Pancreas (tissue), 10 donors: ENCODE measurements at regions not wholly inside any gene's neighbourhood (a gene's known extent, or its start where the extent isn't known, plus 50 kb on each side); places are given as distances from the start of the nearest gene placed in this dataset.

Source experiments
- ATAC-seq, 4 donors: fragments of 200-7000 bp; cut with Tn5 transposase; one replicate each; pipeline versions ENCODE4 v1.8.0 to v1.9.1; 2020; ENCODE audit warnings: mild to moderate bottlenecking in 4 of 4, moderate library complexity in 4 of 4
- DNase-seq, 6 donors: peaks; one replicate each; pipeline ENCODE4 v3.0.0-alpha.2; 2020
- FAIRE-seq: peaks from 2 replicates; lab custom pipeline; 2012; peaks lifted over from hg19 to GRCh38; lab: Jason Lieb, UNC
- H3K27ac ChIP-seq, 4 donors: fragments of 200-600 bp; sonication (generic); 1 replicate in 3 of 4; 2 replicates in 1 of 4; pipeline versions ENCODE4 v1.5.0 to v1.8.0; 2020
- H3K27me3 ChIP-seq, 4 donors: fragments of 200-600 bp; one replicate each; pipeline ENCODE4 v1.8.0; 2021
- H3K36me3 ChIP-seq, 3 donors: fragments of 200-600 bp; sonication (generic) in 1 of 3; one replicate each; pipeline versions ENCODE4 v1.5.0 to v1.8.0; 2020 to 2021
- H3K4me1 ChIP-seq, 3 donors: fragments of 200-600 bp; one replicate each; pipeline ENCODE4 v1.8.0; 2021
- H3K4me3 ChIP-seq, 4 donors: fragments of 200-600 bp; sonication (generic) in 2 of 4; one replicate each; pipeline versions ENCODE4 v1.5.0 to v1.8.0; 2020 to 2021
- H3K9me3 ChIP-seq, 4 donors: fragments of 200-600 bp; one replicate each; pipeline ENCODE4 v1.8.0; 2021
- WGBS, 2 donors: extraction: QIAGEN DNeasy Blood & Tissue Kit; methylation state at CpG; one replicate each; pipeline ENCODE4 v1.1.7; 2013; 5-methylcytosine and 5-hydroxymethylcytosine counted together
- intact Hi-C, 3 donors: fragments of 100-400 bp; cut with DNase I; formaldehyde crosslinking; loops; one replicate each; pipeline versions ENCODE4 v1.11.1 to v1.14.2; 2022
- TF ChIP-seq, protein P1 (sequence below), 4 donors: fragments of 200-600 bp; sonication (generic) in 3 of 4; IDR thresholded peaks; one replicate each; pipeline versions ENCODE4 v1.5.0 to v1.8.0; 2021; ENCODE audit warnings: antibody characterized with exemption in 4 of 4
- donor health status: healthy with polysubstance abuse.
- donor health status: DM: no; HTN: no; CAD: no; lungs with moderate emphysema.
- donor health status: DM: no; HTN: no; CAD: no.
- donor health status: control.
- donor health status: control.
- donor health status: Bipolar disorder and iron deficiency.
- donor health status: DM: yes; HTN: yes; CAD: no.
- donor health status: DM: no; HTN: no; CAD: no.
- donor health status: DM: no; HTN: no; CAD: no.
- donor health status: DM: yes; HTN: yes; CAD: no.

DNA sequence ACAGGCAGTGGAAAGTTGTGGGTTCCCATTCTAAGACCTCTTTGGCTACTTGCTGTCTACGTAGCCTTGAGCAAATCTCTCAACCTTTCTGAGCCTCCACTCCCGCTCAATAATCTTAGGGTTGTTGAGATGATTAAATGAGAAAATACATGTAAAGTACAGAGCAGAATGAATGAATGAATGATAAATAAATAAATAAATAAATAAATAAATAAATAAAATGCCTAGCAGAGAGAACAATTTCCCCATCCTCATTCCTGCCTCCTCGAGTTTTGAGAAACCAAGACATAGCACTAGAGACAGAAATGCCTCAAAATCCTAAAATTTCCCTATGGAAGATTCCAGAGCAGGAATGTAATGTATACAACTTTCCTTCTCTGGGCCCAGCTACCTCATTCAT lies 128.3 kb upstream of the RAD23B start:
- H3K4me1 ChIP-seq, result no peaks in the 10 kb centered on the region
- no peak for ATAC-seq
- TF ChIP-seq, protein P1, sequence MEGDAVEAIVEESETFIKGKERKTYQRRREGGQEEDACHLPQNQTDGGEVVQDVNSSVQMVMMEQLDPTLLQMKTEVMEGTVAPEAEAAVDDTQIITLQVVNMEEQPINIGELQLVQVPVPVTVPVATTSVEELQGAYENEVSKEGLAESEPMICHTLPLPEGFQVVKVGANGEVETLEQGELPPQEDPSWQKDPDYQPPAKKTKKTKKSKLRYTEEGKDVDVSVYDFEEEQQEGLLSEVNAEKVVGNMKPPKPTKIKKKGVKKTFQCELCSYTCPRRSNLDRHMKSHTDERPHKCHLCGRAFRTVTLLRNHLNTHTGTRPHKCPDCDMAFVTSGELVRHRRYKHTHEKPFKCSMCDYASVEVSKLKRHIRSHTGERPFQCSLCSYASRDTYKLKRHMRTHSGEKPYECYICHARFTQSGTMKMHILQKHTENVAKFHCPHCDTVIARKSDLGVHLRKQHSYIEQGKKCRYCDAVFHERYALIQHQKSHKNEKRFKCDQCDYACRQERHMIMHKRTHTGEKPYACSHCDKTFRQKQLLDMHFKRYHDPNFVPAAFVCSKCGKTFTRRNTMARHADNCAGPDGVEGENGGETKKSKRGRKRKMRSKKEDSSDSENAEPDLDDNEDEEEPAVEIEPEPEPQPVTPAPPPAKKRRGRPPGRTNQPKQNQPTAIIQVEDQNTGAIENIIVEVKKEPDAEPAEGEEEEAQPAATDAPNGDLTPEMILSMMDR (IDR thresholded peaks at IDR 0.05), result no peak
- no peak for FAIRE-seq
- 72 to 79% methylated on average over 3 of the region's 3 CpGs for WGBS, 2 donors
- intact Hi-C loops, result no loop called here
- no peaks in the 10 kb centered on the region for H3K27me3 ChIP-seq
- no peak for DNase-seq
- H3K27ac ChIP-seq, result no peak overlapping the region
- no peaks in the 10 kb centered on the region for H3K36me3 ChIP-seq
- H3K9me3 ChIP-seq, result no peaks in the 10 kb centered on the region
- no peak overlapping the region for H3K4me3 ChIP-seq

DNA sequence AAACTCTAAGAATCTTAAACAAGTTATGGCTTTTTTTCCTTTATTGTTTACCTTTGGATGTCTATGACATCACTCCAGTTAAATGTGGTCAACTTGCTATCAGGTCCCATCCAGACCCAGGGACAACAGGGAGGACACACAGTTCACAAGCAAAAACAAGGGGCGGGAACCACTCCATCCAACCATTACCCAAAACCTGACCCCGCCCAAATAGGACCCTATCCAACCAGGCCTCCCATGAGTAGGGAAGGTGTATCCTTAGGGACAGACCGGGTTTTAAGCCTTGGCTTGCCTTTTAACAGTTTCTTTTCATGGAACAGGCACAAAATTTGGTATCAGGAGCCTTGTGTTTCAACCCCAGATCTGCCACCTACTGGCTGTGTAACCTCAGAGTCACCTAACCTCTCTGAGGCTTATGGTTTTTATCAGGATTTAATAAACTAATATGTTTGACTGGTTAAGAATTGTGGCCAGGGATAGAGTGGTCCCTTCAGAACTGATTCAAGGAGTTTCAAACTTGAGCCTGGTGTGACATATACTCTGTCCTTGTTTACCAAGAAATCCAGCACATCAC lies 127.7 kb upstream of the RAD23B start:
- FAIRE-seq (no peak), ATAC-seq (no peak), DNase-seq (no peak)
- H3K4me3 ChIP-seq, result no peak overlapping the region
- no peak overlapping the region for H3K27ac ChIP-seq
- no peaks in the 10 kb centered on the region for H3K27me3 ChIP-seq
- WGBS, 2 donors, result 70 to 81% methylated on average over 3 of the region's 3 CpGs
- H3K9me3 ChIP-seq, result no peaks in the 10 kb centered on the region
- H3K36me3 ChIP-seq, result no peaks in the 10 kb centered on the region
- intact Hi-C loops, result no loop called here
- TF ChIP-seq, protein P1 (IDR thresholded peaks at IDR 0.05), result no peak
- no peaks in the 10 kb centered on the region for H3K4me1 ChIP-seq

DNA sequence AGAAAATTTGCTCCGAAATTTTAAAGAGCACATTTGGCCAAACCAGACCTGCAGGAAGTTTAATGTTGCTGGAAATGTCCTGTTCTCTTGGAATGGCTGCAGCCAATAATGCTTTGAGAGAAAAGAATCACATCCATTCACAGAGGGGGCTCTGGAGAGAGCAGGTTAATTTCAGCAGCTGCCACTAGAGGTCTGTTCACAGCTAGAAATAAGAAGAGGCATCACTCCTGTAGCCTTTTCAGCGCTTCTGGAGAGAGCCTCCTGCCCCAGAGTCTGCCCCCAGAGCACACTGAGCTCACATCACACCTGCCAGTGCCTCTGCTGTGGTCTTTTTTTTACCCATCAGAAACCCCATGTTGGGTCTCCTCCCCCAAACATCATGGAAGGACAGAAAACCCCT lies 124.8 kb upstream of the RAD23B start:
- no peak overlapping the region for H3K4me3 ChIP-seq
- H3K36me3 ChIP-seq, result no peaks in the 10 kb centered on the region
- TF ChIP-seq, protein P1 (IDR thresholded peaks at IDR 0.05), result no peak
- H3K27me3 ChIP-seq, result no peaks in the 10 kb centered on the region
- no peaks in the 10 kb centered on the region for H3K9me3 ChIP-seq
- no peak for DNase-seq
- no peak overlapping the region for H3K27ac ChIP-seq
- intact Hi-C loops, result no loop called here
- FAIRE-seq, result no peak
- WGBS, 2 donors, result 10 to 26% methylated on average over 2 of the region's 2 CpGs
- peak in 1 of 4 donors; percentile 48 for ATAC-seq
- no peaks in the 10 kb centered on the region for H3K4me1 ChIP-seq

DNA sequence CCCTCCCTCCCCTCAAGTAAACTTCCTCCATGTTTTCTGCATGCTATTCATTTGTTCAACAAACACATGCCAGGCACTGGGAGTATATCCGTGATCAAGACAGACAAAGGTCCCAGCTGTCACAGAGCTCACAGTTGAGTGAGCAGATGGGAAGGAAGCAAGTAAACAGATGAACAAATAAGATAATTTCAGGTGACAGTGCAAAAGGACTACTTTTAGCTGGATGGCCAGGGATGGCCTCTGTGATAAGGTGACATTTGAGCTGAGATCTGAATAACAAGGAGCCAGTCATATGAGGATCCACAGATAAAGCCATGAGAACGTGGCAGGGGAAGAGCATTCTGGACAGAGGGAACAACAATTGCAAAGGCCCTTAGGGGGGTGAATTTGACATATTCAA lies 121.7 kb upstream of the RAD23B start:
- DNase-seq (no peak), ATAC-seq (no peak), FAIRE-seq (no peak)
- whole genome bisulfite sequencing, 2 donors, result 38 to 41% methylated on average over 2 of the region's 2 CpGs
- H3K9me3 ChIP-seq, result no peaks in the 10 kb centered on the region
- no peak overlapping the region for H3K4me3 ChIP-seq
- TF ChIP-seq, protein P1 (IDR thresholded peaks at IDR 0.05), result no peak
- H3K27me3 ChIP-seq, result no peaks in the 10 kb centered on the region
- no peak overlapping the region for H3K27ac ChIP-seq
- intact Hi-C loops, result no loop called here
- H3K4me1 ChIP-seq, result no peaks in the 10 kb centered on the region
- no peaks in the 10 kb centered on the region for H3K36me3 ChIP-seq

DNA sequence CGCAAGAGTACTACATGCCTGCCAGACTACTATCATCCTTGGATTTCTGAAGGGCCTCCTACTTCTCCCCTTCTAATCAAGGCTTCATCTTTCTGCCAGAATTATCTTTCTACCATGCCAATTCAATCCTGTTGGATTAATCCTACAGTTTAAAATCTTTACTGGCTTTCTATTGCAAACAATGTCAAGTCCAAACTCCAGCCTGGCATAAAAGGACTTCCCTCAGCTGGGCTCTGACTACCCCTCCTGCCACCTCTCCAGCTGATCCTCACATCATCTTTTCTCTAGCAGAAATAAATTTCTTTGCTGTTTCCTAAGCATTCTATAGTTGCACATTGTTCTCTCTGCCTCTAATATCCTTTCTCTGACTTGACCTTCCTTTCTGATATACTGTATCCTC lies 119.7 kb upstream of the RAD23B start:
- DNase-seq (no peak), ATAC-seq (no peak), FAIRE-seq (no peak)
- TF ChIP-seq, protein P1 (IDR thresholded peaks at IDR 0.05), result no peak
- no peak overlapping the region for H3K4me3 ChIP-seq
- intact Hi-C loops, result no loop called here
- no peaks in the 10 kb centered on the region for H3K36me3 ChIP-seq
- H3K27ac ChIP-seq, result no peak overlapping the region
- H3K27me3 ChIP-seq, result no peaks in the 10 kb centered on the region
- H3K9me3 ChIP-seq, result no peaks in the 10 kb centered on the region
- H3K4me1 ChIP-seq, result no peaks in the 10 kb centered on the region
- 89 to 95% methylated on average over 1 of the region's 1 CpG for WGBS, 2 donors
